Astrocyte (in vitro differentiated cells and primary cell): ENCODE measurements at regions not wholly inside any gene's neighbourhood (a gene's known extent, or its start where the extent isn't known, plus 50 kb on each side); places are given as distances from the start of the nearest gene placed in this dataset.

Experiments used
- DNase-seq: peaks from one replicate; pipeline ENCODE4 v3.0.0-alpha.2; 2010; ENCODE audit warnings: low read depth
- FAIRE-seq: peaks from 2 replicates; lab custom pipeline; 2011; peaks lifted over from hg19 to GRCh38; lab: Jason Lieb, UNC
- H2AFZ ChIP-seq: 2 replicates; pipeline ENCODE4 v1.6.0; 2012; ENCODE audit warnings: low read depth, low read length, inconsistent platforms
- H3K27ac ChIP-seq: 2 replicates; pipeline ENCODE4 v1.5.1; 2011; ENCODE audit warnings: low read depth, low read length, inconsistent platforms
- H3K27me3 ChIP-seq: 2 replicates; pipeline ENCODE4 v1.6.0; 2011; ENCODE audit warnings: low read length, inconsistent platforms; ENCODE audit not compliant: insufficient read depth
- H3K36me3 ChIP-seq: 2 replicates; pipeline ENCODE4 v1.5.1; 2011; ENCODE audit warnings: low read length, inconsistent platforms; ENCODE audit not compliant: insufficient read depth
- H3K4me1 ChIP-seq: 2 replicates; pipeline ENCODE4 v1.5.1; 2011; ENCODE audit warnings: low read length, inconsistent platforms; ENCODE audit not compliant: insufficient read depth
- H3K4me2 ChIP-seq: 2 replicates; pipeline ENCODE4 v1.6.0; 2012; ENCODE audit warnings: low read length, inconsistent platforms
- H3K4me3 ChIP-seq: 2 replicates; pipeline ENCODE4 v1.5.1; 2011; ENCODE audit warnings: low read depth, mild to moderate bottlenecking, low read length, inconsistent platforms; ENCODE audit not compliant: insufficient read depth
- H3K79me2 ChIP-seq: 2 replicates; pipeline ENCODE4 v1.6.0; 2012; ENCODE audit warnings: mild to moderate bottlenecking, low read length, inconsistent platforms; ENCODE audit not compliant: insufficient read depth
- H3K9ac ChIP-seq: 2 replicates; pipeline ENCODE4 v1.6.0; 2012; ENCODE audit warnings: mild to moderate bottlenecking, low read length, inconsistent platforms
- H3K9me3 ChIP-seq: 2 replicates; pipeline ENCODE4 v1.5.1; 2012; ENCODE audit warnings: low read depth, mild to moderate bottlenecking, low read length, inconsistent platforms; ENCODE audit not compliant: insufficient read depth
- H4K20me1 ChIP-seq: 2 replicates; pipeline ENCODE4 v1.6.0; 2012; ENCODE audit warnings: low read length, inconsistent platforms; ENCODE audit not compliant: insufficient read depth
- H3K27ac Mint-ChIP-seq: one replicate; pipeline ENCODE4 v1.8.0; 2021; ENCODE audit warnings: mild to moderate bottlenecking, mixed read lengths; ENCODE audit not compliant: unreplicated experiment
- H3K27me3 Mint-ChIP-seq: one replicate; pipeline ENCODE4 v1.8.0; 2021; ENCODE audit warnings: low read depth, mixed read lengths; ENCODE audit not compliant: unreplicated experiment
- H3K36me3 Mint-ChIP-seq: one replicate; pipeline ENCODE4 v1.8.0; 2021; ENCODE audit warnings: low read depth, mixed read lengths; ENCODE audit not compliant: unreplicated experiment
- H3K4me1 Mint-ChIP-seq: one replicate; pipeline ENCODE4 v1.8.0; 2021; ENCODE audit warnings: low read depth, mixed read lengths; ENCODE audit not compliant: unreplicated experiment
- H3K4me3 Mint-ChIP-seq: one replicate; pipeline ENCODE4 v1.8.0; 2021; ENCODE audit warnings: mild to moderate bottlenecking, moderate library complexity, mixed read lengths; ENCODE audit not compliant: unreplicated experiment
- H3K9me3 Mint-ChIP-seq: one replicate; pipeline ENCODE4 v1.8.0; 2021; ENCODE audit warnings: mild to moderate bottlenecking, mixed read lengths; ENCODE audit not compliant: unreplicated experiment
- EZH2 ChIP-seq: IDR thresholded peaks from 2 replicates; pipeline ENCODE4 v1.6.1; 2012; ENCODE audit warnings: mild to moderate bottlenecking, low read length, inconsistent platforms; ENCODE audit not compliant: insufficient read depth
- TF ChIP-seq, protein P1 (sequence below): IDR thresholded peaks from 2 replicates; pipeline ENCODE4 v1.5.1; 2011; ENCODE audit warnings: low read depth, mild to moderate bottlenecking, inconsistent platforms, low read length, moderate library complexity; ENCODE audit not compliant: insufficient read depth

DNA sequence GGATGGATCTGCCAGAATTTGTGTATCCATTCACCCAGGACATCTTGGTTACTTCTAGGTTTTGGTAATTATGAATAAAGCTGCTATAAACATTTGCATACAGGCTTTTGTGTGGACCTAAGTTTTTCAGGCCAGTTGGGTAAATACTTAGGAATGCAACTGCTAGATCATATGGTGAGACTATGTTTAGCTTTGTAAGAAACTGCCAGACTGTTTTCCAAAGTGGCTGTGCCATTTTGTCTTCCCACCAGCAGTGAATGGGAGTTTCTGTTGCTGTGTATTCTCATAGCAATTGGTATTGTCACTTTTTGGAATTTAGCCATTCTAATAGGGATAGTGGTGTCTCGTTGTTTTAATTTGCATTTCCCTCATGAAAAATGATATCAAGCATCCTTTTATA is 133.0 kb downstream of the KIF26A start:
- no peaks in the 10 kb centered on the region for H3K27me3 ChIP-seq
- no peaks in the 10 kb centered on the region for H3K9me3 ChIP-seq
- TF ChIP-seq EZH2: no peak
- TF ChIP-seq, protein P1, sequence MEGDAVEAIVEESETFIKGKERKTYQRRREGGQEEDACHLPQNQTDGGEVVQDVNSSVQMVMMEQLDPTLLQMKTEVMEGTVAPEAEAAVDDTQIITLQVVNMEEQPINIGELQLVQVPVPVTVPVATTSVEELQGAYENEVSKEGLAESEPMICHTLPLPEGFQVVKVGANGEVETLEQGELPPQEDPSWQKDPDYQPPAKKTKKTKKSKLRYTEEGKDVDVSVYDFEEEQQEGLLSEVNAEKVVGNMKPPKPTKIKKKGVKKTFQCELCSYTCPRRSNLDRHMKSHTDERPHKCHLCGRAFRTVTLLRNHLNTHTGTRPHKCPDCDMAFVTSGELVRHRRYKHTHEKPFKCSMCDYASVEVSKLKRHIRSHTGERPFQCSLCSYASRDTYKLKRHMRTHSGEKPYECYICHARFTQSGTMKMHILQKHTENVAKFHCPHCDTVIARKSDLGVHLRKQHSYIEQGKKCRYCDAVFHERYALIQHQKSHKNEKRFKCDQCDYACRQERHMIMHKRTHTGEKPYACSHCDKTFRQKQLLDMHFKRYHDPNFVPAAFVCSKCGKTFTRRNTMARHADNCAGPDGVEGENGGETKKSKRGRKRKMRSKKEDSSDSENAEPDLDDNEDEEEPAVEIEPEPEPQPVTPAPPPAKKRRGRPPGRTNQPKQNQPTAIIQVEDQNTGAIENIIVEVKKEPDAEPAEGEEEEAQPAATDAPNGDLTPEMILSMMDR: no peak
- no peaks in the 10 kb centered on the region for H3K36me3 ChIP-seq
- Mint-ChIP-seq H3K9me3 (no peaks in the 10 kb centered on the region), H3K27me3 (peaks cover 7% of the 10 kb centered on the region), H3K4me3 (no peak overlapping the region), H3K36me3 (no peaks in the 10 kb centered on the region), H3K27ac (no peak overlapping the region), H3K4me1 (no peaks in the 10 kb centered on the region)
- H3K79me2 ChIP-seq: no peaks in the 10 kb centered on the region
- FAIRE-seq (no peak), DNase-seq (no peak)
- no peak overlapping the region for H2AFZ ChIP-seq
- H3K27ac ChIP-seq: no peak overlapping the region
- no peaks in the 10 kb centered on the region for H4K20me1 ChIP-seq
- no peaks in the 10 kb centered on the region for H3K4me1 ChIP-seq
- no peak overlapping the region for H3K4me2 ChIP-seq
- no peak overlapping the region for H3K9ac ChIP-seq
- H3K4me3 ChIP-seq: no peak overlapping the region

DNA sequence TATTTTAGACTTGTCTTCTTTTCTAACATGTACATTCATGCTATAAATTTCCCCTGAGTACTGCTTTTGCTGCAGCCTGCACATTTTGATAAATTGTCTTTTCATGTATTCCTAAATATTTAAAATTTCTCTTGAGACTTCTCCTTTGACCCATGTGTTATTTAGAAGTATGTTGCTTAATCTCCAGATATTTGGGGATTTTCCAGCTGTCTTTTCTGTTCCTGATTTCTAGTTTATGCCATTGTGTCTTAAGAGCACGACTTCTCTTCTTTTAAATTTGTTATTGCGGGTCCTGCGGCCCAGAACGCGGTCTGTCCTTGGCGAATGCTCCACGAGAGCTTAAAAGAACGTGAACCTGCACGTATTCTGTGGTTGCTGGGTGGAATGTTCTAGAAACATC is 136.4 kb downstream of the KIF26A start:
- TF ChIP-seq, protein P1: no peak
- no peak for TF ChIP-seq EZH2
- H3K4me2 ChIP-seq: no peak overlapping the region
- Mint-ChIP-seq H3K4me1 (no peaks in the 10 kb centered on the region), H3K27me3 (peaks cover 32% of the 10 kb centered on the region), H3K27ac (no peak overlapping the region), H3K4me3 (no peak overlapping the region), H3K9me3 (peaks cover 5% of the 10 kb centered on the region), H3K36me3 (no peaks in the 10 kb centered on the region)
- H3K4me1 ChIP-seq: no peaks in the 10 kb centered on the region
- no peak overlapping the region for H3K27ac ChIP-seq
- no peaks in the 10 kb centered on the region for H3K9me3 ChIP-seq
- no peak overlapping the region for H2AFZ ChIP-seq
- no peaks in the 10 kb centered on the region for H3K27me3 ChIP-seq
- FAIRE-seq (no peak), DNase-seq (no peak)
- H3K9ac ChIP-seq: no peak overlapping the region
- H4K20me1 ChIP-seq: no peaks in the 10 kb centered on the region
- H3K4me3 ChIP-seq: no peak overlapping the region
- no peaks in the 10 kb centered on the region for H3K79me2 ChIP-seq
- no peaks in the 10 kb centered on the region for H3K36me3 ChIP-seq

DNA sequence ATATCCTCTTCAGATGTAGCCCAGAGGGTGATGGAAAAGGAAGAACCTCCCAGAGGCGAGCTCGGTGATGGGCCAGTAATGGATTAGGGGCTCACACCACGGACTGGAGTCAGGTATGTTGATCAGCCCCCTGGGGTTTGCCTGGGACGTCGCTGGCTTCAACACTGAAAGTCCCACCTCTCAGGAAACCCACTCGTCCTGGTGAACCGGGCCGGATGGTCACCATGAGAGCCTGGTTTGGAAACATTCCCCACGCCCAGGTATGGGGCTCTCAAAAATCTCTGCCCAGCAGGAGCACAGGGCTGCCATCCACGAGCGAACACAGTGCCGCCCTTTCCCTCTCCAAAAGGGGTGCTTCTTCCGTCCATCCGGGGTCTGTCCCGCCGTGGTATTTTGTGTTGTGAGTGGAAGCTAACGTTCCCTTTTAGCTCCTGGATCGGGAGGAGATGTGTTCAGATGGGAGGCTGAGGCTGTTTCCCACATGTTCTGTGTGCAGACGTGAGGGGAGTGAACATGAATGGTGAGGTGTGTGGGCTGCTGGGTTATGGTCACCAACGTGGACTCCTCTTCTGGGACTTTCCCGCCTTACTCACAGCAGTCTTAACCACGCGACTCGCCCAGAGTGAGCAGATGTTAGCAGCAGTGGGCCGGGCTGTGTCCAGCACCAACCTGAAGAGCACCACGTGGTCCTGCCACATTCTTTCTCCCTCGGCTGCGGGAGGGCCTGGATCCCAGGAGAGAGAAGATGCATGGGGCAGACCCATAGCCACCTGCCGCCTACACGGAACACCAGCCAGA is 139.2 kb downstream of the KIF26A start:
- Histone ChIP-seq H3K4me2 (no peak overlapping the region), H3K9me3 (no peaks in the 10 kb centered on the region), H4K20me1 (no peaks in the 10 kb centered on the region), H3K9ac (no peak overlapping the region), H2AFZ (no peak overlapping the region), H3K4me3 (no peak overlapping the region), H3K27ac (no peak overlapping the region), H3K36me3 (no peaks in the 10 kb centered on the region), H3K79me2 (no peaks in the 10 kb centered on the region), H3K27me3 (no peaks in the 10 kb centered on the region), H3K4me1 (no peaks in the 10 kb centered on the region)
- no peak for FAIRE-seq
- no peak overlapping the region for H3K4me3 Mint-ChIP-seq
- H3K36me3 Mint-ChIP-seq: no peaks in the 10 kb centered on the region
- TF ChIP-seq, protein P1: no peak
- TF ChIP-seq EZH2: no peak
- peaks cover 5% of the 10 kb centered on the region for H3K9me3 Mint-ChIP-seq
- DNase-seq: no peak
- no peaks in the 10 kb centered on the region for H3K4me1 Mint-ChIP-seq
- H3K27me3 Mint-ChIP-seq: peaks cover 47% of the 10 kb centered on the region
- H3K27ac Mint-ChIP-seq: no peak overlapping the region
